ENCODE measurements at regions not wholly inside any gene's neighbourhood (a gene's known extent, or its start where the extent isn't known, plus 50 kb on each side); places are given as distances from the start of the nearest gene placed in this dataset.
A peak's percentile ranks its signal among the peaks of the same experiment; 100 is the strongest.
"Not testable (repeated sequence)": the region's sequence is repeated elsewhere in the genome, so short reads cannot be mapped to it uniquely, and the experiment has no call there.

- DNase-seq; intact Hi-C loops (cut with DNase I): not testable (repeated sequence)
These were observed 57.6 kb upstream of the BOLA1 start for GRCh38 chr1:149841597-149842238.

DNA sequence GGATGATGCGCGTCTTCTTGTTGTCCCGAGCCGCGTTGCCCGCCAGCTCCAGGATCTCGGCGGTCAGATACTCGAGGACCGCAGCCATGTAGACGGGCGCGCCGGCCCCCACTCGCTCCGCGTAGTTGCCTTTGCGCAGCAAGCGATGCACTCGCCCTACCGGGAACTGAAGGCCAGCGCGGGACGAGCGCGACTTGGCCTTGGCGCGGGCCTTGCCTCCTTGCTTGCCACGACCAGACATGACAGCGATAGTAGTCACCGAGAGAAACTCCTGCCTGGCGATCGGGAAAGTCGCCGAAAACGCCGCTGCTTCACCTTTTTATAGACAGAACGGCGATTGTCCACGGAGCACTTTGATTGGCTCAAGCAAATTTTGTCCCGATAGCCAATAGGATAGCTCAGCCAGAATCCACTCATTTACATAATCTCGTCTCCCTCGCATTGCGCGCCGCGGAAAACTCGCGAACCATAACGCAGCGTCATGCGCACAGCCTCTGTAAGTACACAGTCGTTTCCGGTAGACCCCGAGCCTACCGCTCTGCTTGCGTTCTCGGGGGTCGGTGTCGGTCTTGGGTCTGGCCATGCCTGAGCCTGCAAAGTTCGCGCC, 56.8 kb upstream of the BOLA1 start:
- intact Hi-C loops (cut with DNase I); DNase-seq: not testable (repeated sequence)

- intact Hi-C loops (cut with DNase I): no loop called here
- peak in 3 of 42 donors; percentile 9 to 33 (median 25) for DNase-seq
These were observed 55.8 kb upstream of the BOLA1 start for GRCh38 chr1:149843431-149844041.

- intact Hi-C loops (cut with DNase I): no loop called here
- peak in 2 of 42 donors; percentile 6 to 34 for DNase-seq
These were observed 55.3 kb upstream of the BOLA1 start for GRCh38 chr1:149844101-149844500.

DNA sequence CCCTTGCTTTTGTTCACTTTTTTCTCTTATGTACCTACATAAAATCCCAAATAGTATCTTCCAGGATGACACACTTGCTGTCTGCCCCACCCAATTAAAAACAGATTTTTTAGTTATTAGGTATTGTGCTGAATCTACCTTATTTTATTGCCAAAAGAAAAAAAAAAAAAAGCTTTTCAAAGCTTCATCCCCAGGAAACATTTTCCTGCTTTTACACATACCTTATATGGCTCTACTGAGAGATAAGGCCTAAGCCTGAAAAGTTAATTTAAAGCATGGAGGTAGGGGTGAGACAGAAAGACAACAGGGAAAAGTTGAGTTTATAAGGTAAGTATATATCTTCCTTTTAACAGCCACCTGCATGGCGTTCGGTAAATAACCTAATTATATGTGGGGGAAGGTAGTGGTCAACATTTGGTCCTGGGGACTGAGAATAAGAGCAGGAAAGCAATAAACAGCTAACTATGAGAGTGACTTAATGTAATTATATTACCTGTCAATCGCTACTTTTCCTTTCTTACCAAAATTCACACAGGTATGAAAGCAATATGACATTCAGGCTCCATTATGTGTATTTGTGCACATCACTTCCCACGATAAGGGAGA, 54.6 kb upstream of the BOLA1 start:
- peak in 1 of 42 donors; percentile 10 for DNase-seq

GRCh38 chr1:149845416-149845815, 54.0 kb upstream of the BOLA1 start:
- peak in 4 of 42 donors; percentile 0 to 38 (median 6) for DNase-seq
- intact Hi-C loops (cut with DNase I): no loop called here

More for the DNA sequence above, 54.6 kb upstream of the BOLA1 start:
- intact Hi-C loops (cut with DNase I): no loop called here

- peak in 4 of 42 donors; percentile 0 to 23 (median 8) for DNase-seq
- intact Hi-C loops (cut with DNase I): no loop called here
These were observed 53.3 kb upstream of the BOLA1 start for GRCh38 chr1:149846042-149846441.

GRCh38 chr1:149846593-149847466, 52.5 kb upstream of the BOLA1 start:
- intact Hi-C loops (cut with DNase I): no loop called here
- DNase-seq: peak in 1 of 42 donors; percentile 2

GRCh38 chr1:149848340-149849110, 50.8 kb upstream of the BOLA1 start:
- peak in 3 of 42 donors; percentile 0 to 20 (median 7) for DNase-seq
- intact Hi-C loops (cut with DNase I): no loop called here

DNA sequence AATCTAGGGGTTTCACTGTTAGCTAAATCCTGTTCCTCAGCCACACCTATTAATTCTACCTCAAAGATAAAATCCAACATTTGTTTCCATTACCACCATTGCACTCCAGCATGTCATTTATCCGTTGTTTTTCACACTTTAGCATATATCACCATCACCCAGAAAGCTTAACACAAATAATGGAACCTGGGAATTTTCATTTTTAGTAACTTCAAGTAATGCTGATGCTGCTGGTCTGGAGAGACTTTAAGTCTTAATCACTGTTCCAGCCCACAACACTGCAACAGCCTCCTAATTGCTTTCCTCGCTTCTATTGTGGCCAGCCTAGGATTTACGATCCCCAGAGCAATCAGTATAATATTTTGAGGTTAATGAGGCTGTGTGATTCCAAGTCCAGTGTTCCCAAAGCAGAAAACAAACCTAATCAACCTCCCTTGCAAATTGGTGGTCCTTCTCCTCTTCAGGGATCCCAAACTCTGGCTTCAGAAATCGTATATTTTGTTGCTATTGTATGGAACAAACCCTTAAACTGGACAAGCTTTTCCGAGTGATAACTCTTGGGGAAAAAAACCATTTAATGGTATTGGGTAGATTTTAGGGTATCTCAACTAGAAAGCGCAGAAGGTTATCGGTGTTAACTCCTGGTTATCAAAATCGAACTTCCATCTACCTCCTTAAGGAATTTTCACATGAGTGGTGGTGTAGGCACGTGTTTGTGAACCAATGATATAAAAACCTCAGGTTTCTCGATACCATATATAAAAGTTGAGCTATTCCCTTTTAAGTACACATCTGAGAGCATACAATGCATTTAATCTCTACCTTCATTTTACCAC, 50.0 kb upstream of the BOLA1 start:
- intact Hi-C loops (cut with DNase I): no loop called here

More for the DNA sequence above, 50.0 kb upstream of the BOLA1 start:
- DNase-seq: peak in 2 of 42 donors; percentile 0 to 2
